CD4-positive, alpha-beta T cell treated with Interleukin-15 for 1 hour (primary cell): ENCODE measurements at regions not wholly inside any gene's neighbourhood (a gene's known extent, or its start where the extent isn't known, plus 50 kb on each side); places are given as distances from the start of the nearest gene placed in this dataset.

Experiments used
- DNase-seq: peaks from one replicate; pipeline ENCODE4 v3.0.0-alpha.2; 2020

DNA sequence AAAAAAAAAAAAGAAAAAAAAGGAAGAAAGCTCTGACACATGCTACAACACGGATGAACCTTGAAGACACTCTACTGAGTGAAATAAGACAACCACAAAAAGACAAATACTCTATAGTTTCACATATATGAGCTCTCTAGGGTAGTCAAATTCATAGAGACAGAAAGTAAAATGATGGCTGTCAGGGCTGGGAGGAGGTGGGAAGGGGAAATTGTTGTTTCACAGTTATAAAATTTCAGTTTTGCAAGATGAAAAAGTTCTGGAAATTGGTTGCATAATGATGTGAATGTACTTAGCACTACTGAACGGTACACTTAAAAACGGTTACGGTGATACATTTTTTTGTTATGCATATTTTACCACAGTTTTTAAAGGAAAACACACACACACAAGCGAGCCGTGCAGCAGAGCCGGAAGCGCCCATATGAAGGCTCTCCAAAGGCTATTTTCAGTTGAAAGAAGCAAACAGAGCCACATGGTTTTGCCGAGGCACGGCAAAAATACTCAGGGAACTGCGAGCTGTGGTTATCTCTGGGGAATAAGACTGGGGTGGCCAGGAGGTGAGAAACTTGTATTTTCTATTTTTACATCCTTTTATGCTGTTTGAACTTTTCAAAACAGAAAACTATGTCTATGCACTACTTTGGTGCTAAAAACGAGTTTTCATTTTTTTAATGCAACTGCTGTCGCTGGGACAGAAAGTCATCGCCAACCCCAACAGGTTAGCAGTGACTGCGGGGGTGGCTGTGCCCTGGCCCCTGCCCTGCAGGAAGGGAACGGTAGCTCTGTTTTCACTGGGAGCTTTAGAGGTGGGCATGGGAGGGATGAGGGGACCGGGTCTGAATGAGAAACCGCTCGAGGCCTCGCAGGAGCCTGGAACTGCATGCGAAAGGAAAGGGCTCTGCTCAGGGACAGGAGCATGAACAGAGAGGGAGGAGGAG lies 132.9 kb downstream of the OAT start:
- DNase-seq: no peak

GRCh38 chr10:124283949-124284250 lies 134.8 kb downstream of the OAT start:
- no peak for DNase-seq

GRCh38 chr10:124283215-124283948 lies 135.3 kb downstream of the OAT start:
- DNase-seq: no peak

DNA sequence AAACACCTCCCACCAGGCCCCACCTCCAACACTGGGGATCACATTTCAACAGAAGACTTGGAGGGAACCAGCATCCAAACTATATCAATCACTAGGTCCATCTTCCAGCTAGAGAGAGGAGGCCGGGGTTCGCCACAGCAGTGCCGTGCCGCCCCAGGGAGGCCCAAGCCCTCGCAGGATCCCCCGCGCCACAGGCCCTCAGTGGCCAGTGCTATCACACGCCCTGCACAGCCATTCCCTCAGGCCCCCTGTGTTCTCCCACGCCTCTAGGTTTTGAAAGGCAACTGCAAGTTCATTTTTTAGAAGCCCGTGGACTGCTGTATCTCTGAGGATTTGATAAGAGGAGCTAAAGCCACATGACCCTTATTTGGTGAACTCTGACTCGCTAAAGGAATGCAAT lies 136.4 kb downstream of the OAT start:
- no peak for DNase-seq

DNA sequence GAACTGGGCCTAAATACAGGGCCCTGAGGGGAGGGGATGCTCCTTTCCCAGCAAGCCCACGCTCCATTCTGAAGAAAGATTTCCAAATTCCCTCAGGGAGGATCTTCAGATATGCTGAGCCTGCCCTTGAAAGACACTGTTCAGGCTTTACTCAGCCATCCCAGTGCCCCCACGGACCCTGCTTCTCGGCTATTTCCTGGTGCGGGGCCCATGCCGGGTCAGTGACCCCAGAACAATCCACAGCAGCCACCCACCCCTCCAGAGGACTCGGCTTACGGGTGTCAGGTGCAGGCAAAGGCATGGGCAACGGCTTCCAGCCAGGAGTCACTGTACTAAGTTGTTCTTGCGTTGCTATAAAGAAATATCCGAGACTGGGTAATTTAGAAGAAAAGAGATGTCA lies 137.1 kb downstream of the OAT start:
- no peak for DNase-seq

GRCh38 chr10:124280916-124281315 lies 137.8 kb downstream of the OAT start:
- no peak for DNase-seq

- no peak for DNase-seq
These were observed 138.8 kb downstream of the OAT start for GRCh38 chr10:124279882-124280281.

DNA sequence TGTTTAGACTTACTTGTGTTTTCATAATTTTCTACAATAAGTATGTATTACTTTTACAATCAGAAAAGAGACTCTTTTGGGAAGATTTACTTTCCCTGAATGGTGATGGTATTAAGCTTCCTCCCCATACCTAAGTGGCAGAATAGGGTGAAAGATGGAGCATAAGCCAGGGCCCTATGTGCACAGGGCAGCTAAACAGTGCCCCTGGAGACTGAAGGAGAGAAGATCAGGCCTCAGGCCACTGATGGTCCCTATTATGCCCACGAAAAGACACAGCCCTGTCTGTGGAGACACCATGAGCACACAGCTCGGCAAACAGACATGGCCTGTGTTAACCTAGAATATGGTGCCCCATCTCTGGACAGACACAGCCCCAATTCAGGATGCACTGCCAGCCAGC lies 139.4 kb downstream of the OAT start:
- no peak for DNase-seq

GRCh38 chr10:124278356-124278755 lies 140.4 kb downstream of the OAT start:
- DNase-seq: no peak

- DNase-seq: no peak
These were observed 145.6 kb downstream of the OAT start for GRCh38 chr10:124273141-124273540.

- no peak for DNase-seq
These were observed 147.0 kb downstream of the OAT start for GRCh38 chr10:124271676-124272075.

GRCh38 chr10:124270530-124271327 lies 148.0 kb downstream of the OAT start:
- no peak for DNase-seq

- DNase-seq: no peak
These were observed 149.7 kb downstream of the OAT start for GRCh38 chr10:124268976-124269375.

DNA sequence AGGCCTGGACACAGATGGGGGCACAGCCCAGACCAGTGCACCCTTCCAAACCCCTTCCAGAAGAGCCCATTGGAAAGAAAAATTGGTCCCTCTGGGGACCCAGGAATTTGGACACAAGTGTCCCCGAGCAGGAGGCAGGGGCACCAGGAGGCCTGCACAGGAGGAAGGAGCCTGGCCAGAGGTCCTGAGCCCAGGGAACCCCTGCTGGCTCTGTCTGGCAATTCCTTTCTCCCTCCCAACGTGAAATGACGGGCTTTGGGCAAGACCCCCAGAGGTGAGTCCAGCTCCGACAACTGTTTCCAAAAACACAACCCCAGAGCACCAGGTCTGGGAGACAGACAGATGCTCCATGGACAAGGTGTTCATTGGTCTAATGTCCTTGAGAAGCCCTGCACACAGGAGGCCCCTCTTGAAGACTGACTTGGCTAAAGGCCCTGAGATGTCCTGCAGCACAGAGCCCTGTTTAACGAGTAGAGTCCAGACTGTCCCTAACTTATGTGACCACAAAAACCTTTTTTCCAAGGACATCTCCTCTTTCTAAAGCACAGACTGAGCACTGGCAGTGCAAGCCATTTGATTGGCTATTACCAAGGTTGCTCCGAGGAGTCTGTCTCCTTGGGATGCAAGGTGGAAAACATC lies 150.7 kb downstream of the OAT start:
- no peak for DNase-seq

DNA sequence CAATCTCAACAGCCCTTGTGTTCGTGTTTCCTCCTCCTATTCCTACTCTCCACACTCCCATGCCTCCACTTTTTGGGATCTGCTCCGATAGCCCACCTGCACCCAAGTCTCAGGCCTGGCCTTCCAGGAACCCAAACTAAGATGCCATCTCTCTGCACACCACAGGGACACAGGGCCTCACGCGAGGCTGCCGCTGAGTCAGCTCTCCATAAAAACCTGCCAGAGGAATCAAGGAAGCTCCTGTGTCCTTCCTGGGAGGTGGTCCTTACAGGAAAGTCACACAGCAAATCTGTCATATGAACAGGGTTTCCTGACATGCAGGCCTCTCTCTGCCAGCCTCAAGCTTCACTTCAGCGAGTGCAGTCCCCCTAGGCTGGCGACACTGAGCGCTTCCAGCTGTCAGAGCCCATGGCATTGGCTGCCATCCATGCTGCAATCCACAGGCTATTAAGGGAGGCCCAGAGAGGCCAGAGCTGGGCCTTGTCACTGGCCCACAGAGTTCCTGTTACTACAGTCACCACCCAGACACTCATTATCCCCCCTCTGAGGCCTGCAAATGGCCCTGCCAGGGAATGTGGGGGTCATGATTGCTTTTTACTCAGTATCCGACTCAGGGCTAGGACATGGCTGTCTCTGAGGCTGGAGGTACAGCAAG lies 151.4 kb downstream of the OAT start:
- no peak for DNase-seq

- no peak for DNase-seq
These were observed 152.1 kb downstream of the OAT start for GRCh38 chr10:124266468-124267230.

GRCh38 chr10:124265776-124266467 lies 152.8 kb downstream of the OAT start:
- DNase-seq: no peak

GRCh38 chr10:124265391-124265745 lies 153.4 kb downstream of the OAT start:
- no peak for DNase-seq

- no peak for DNase-seq
These were observed 153.9 kb downstream of the OAT start for GRCh38 chr10:124264711-124265390.

DNA sequence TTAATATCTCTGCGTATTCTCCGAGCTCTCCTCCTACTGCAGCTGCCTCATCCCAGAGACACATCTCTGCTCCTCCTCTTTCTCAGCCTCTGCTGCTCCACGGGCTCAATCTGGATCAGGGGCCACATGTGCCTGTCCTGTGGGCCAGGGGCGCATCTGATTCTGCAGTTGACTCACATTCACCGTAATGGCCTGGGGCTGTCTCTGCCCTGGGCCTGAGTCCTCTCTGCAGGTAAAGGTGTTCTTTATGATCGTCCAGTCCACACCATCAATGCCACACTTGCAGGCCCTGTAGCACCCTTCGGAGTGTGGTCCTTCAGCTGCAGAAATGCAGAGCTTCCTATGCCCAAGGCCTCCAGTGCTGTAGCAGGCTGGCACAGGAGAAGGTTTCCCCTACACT lies 154.5 kb downstream of the OAT start:
- DNase-seq: no peak

- DNase-seq: no peak
These were observed 155.0 kb downstream of the OAT start for GRCh38 chr10:124263726-124264125.
